ENCODE measurements at regions not wholly inside any gene's neighbourhood (a gene's known extent, or its start where the extent isn't known, plus 50 kb on each side); places are given as distances from the start of the nearest gene placed in this dataset.
"Not testable (repeated sequence)": the region's sequence is repeated elsewhere in the genome, so short reads cannot be mapped to it uniquely, and the experiment has no call there.

DNA sequence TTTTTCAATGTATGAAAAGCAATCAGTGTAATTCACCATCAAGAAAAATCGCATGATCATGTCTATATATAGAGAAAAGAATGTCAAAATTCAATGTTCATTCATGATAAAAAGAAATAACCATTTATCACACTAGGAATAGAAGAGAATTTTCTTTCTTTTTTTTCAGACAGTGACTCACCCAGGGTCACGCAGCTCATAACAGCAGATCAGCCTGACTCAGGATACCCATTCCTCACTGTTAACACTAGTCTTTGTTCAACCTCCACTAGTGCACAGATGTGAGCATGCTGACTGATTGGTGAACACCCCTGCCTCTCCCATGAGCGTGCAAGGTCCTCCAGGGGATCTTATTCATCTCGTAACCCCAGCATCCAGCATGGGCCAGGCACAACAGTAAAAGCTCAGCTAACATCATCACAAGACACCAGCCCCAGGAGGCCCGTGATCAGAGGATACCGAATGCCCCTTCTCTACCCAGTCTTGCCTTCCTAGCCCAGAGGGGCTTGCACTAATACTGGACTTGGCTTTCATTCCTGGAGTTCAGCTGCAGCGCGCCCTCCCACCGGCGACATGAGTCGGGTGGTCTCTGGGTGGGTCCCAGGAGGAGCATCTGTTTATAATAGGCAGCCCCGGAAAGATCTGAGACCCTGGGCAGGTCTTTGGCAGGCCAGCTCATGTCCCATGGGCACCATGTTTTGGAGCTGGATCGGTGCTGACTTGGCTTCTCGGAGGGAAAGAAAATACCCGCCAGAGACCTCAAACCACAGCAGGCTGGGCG is 539.5 kb upstream of the SLC10A2 start:
- H3K36me3 Mint-ChIP-seq, result no peaks in the 10 kb centered on the region
- no peak overlapping the region for H3K4me3 Mint-ChIP-seq
- H3K27me3 Mint-ChIP-seq, result no peaks in the 10 kb centered on the region
- no peak overlapping the region for H3K4me3 ChIP-seq (ENCODE audit: control insufficient read depth in 1 of 2, extremely low read depth in 1 of 2, low read length in 1 of 2)
- H3K36me3 ChIP-seq (ENCODE audit: control insufficient read depth in 2 of 2, extremely low read depth in 1 of 2, insufficient read depth in 1 of 2, low read length in 1 of 2), result no peaks in the 10 kb centered on the region
- H3K27me3 ChIP-seq (replicated peaks in 1 of 2; ENCODE audit: control insufficient read depth in 2 of 2, extremely low read depth in 1 of 2, insufficient read depth in 2 of 2, low read length in 1 of 2), result no peaks in the 10 kb centered on the region
- H3K9me3 ChIP-seq, result no peaks in the 10 kb centered on the region
- WGBS (ENCODE audit: insufficient coverage), result 87% methylated on average over 10 of the region's 16 CpGs
- ATAC-seq (replicated peaks in 1 of 4), result no peak
- H3K27ac ChIP-seq (ENCODE audit: low read length), result no peak overlapping the region
- DNase-seq, result no peak
- CTCF ChIA-PET, result no interaction called here
- H3K9me3 Mint-ChIP-seq, result peaks cover 0 to 9% (median 8%) of the 10 kb centered on the region in 3 donors
- POLR2A ChIA-PET, result no interaction called here
- no peak overlapping the region for H3K27ac Mint-ChIP-seq
- H3K4me1 ChIP-seq (ENCODE audit: control insufficient read depth in 1 of 2, extremely low read depth in 1 of 2, insufficient read depth in 2 of 2, low read length in 2 of 2), result no peaks in the 10 kb centered on the region
- H3K4me1 Mint-ChIP-seq, result no peaks in the 10 kb centered on the region

GRCh38 chr13:103599870-103600269 is 533.7 kb upstream of the SLC10A2 start:
- H3K27ac Mint-ChIP-seq; H3K27me3 Mint-ChIP-seq; DNase-seq; POLR2A ChIA-PET; H3K36me3 ChIP-seq (ENCODE audit: control insufficient read depth in 2 of 2, extremely low read depth in 1 of 2, insufficient read depth in 1 of 2, low read length in 1 of 2); CTCF ChIA-PET; H3K4me3 ChIP-seq (ENCODE audit: control insufficient read depth in 1 of 2, extremely low read depth in 1 of 2, low read length in 1 of 2); H3K27me3 ChIP-seq (replicated peaks in 1 of 2; ENCODE audit: control insufficient read depth in 2 of 2, extremely low read depth in 1 of 2, insufficient read depth in 2 of 2, low read length in 1 of 2); H3K4me3 Mint-ChIP-seq; H3K4me1 Mint-ChIP-seq; H3K36me3 Mint-ChIP-seq; ATAC-seq (replicated peaks in 1 of 4); H3K9me3 ChIP-seq; H3K4me1 ChIP-seq (ENCODE audit: control insufficient read depth in 1 of 2, extremely low read depth in 1 of 2, insufficient read depth in 2 of 2, low read length in 2 of 2); H3K27ac ChIP-seq (ENCODE audit: low read length): not testable (repeated sequence)
- H3K9me3 Mint-ChIP-seq, result peaks cover 3 to 12% (median 4%) of the 10 kb centered on the region in 3 donors
- WGBS (ENCODE audit: insufficient coverage), result 90% methylated on average over 22 of the region's 26 CpGs

- Mint-ChIP-seq H3K4me3 (no peak overlapping the region), H3K9me3 (peaks cover 3 to 12% (median 4%) of the 10 kb centered on the region in 3 donors), H3K4me1 (no peaks in the 10 kb centered on the region), H3K27me3 (no peaks in the 10 kb centered on the region), H3K27ac (no peak overlapping the region), H3K36me3 (no peaks in the 10 kb centered on the region)
- Histone ChIP-seq H3K9me3 (no peaks in the 10 kb centered on the region), H3K36me3 (ENCODE audit: control insufficient read depth in 2 of 2, extremely low read depth in 1 of 2, insufficient read depth in 1 of 2, low read length in 1 of 2) (no peaks in the 10 kb centered on the region), H3K27me3 (replicated peaks in 1 of 2; ENCODE audit: control insufficient read depth in 2 of 2, extremely low read depth in 1 of 2, insufficient read depth in 2 of 2, low read length in 1 of 2) (no peaks in the 10 kb centered on the region), H3K4me3 (ENCODE audit: control insufficient read depth in 1 of 2, extremely low read depth in 1 of 2, low read length in 1 of 2) (no peak overlapping the region), H3K27ac (ENCODE audit: low read length) (no peak overlapping the region), H3K4me1 (ENCODE audit: control insufficient read depth in 1 of 2, extremely low read depth in 1 of 2, insufficient read depth in 2 of 2, low read length in 2 of 2) (no peaks in the 10 kb centered on the region)
- ChIA-PET POLR2A (interaction anchor here in 1 of 2 donors (0.7 kb wide), 1 partner anchor 22 kb away, joined by 3 read pairs; no protein-coding TSS in a partner anchor), CTCF (no interaction called here)
- DNase-seq, result no peak
- ATAC-seq (replicated peaks in 1 of 4), result no peak
Measured at GRCh38 chr13:103598671-103599070, 532.5 kb upstream of the SLC10A2 start.

DNA sequence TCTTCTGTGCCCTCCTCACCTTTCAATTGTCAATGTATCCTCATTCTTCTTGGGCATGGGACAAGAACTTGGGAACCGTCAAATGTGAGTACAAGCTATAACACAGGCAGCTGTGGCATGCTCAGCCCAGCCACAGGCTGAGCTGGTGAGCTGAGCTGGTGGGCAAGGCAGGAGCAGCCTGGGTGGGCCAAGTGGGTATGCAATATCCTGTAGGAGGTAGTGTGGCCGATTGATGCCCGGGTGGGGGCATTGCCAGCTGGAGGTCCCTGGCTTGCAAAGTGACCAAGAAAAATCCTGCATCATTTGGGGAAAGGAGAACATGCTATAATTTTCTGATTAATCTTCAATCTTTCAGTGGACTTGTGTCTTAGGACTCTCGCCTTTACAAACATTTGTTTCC is 507.2 kb upstream of the SLC10A2 start:
- no peaks in the 10 kb centered on the region for H3K4me1 ChIP-seq (ENCODE audit: control insufficient read depth in 1 of 2, extremely low read depth in 1 of 2, insufficient read depth in 2 of 2, low read length in 2 of 2)
- Mint-ChIP-seq H3K27me3 (no peaks in the 10 kb centered on the region), H3K4me1 (no peaks in the 10 kb centered on the region), H3K27ac (no peak overlapping the region), H3K9me3 (peaks cover 6 to 21% (median 9%) of the 10 kb centered on the region in 3 donors), H3K4me3 (no peak overlapping the region), H3K36me3 (no peaks in the 10 kb centered on the region)
- H3K27ac ChIP-seq (ENCODE audit: low read length), result no peak overlapping the region
- no peaks in the 10 kb centered on the region for H3K27me3 ChIP-seq (replicated peaks in 1 of 2; ENCODE audit: control insufficient read depth in 2 of 2, extremely low read depth in 1 of 2, insufficient read depth in 2 of 2, low read length in 1 of 2)
- no peaks in the 10 kb centered on the region for H3K36me3 ChIP-seq (ENCODE audit: control insufficient read depth in 2 of 2, extremely low read depth in 1 of 2, insufficient read depth in 1 of 2, low read length in 1 of 2)
- WGBS (ENCODE audit: insufficient coverage), result 93% methylated on average over 3 of the region's 4 CpGs
- ChIA-PET POLR2A (no interaction called here), CTCF (no interaction called here)
- no peaks in the 10 kb centered on the region for H3K9me3 ChIP-seq
- no peak overlapping the region for H3K4me3 ChIP-seq (ENCODE audit: control insufficient read depth in 1 of 2, extremely low read depth in 1 of 2, low read length in 1 of 2)
- ATAC-seq (replicated peaks in 1 of 4) (no peak), DNase-seq (no peak)

- H3K27ac ChIP-seq (ENCODE audit: low read length), result no peak overlapping the region
- no peaks in the 10 kb centered on the region for H3K27me3 ChIP-seq (replicated peaks in 1 of 2; ENCODE audit: control insufficient read depth in 2 of 2, extremely low read depth in 1 of 2, insufficient read depth in 2 of 2, low read length in 1 of 2)
- Mint-ChIP-seq H3K27me3 (no peaks in the 10 kb centered on the region), H3K4me3 (no peak overlapping the region), H3K27ac (no peak overlapping the region), H3K9me3 (peaks cover 4 to 11% (median 8%) of the 10 kb centered on the region in 3 donors), H3K36me3 (no peaks in the 10 kb centered on the region), H3K4me1 (no peaks in the 10 kb centered on the region)
- H3K9me3 ChIP-seq, result no peaks in the 10 kb centered on the region
- ATAC-seq (replicated peaks in 1 of 4) (no peak), DNase-seq (no peak)
- CTCF ChIA-PET, result no interaction called here
- no peak overlapping the region for H3K4me3 ChIP-seq (ENCODE audit: control insufficient read depth in 1 of 2, extremely low read depth in 1 of 2, low read length in 1 of 2)
- POLR2A ChIA-PET, result no interaction called here
- no peaks in the 10 kb centered on the region for H3K4me1 ChIP-seq (ENCODE audit: control insufficient read depth in 1 of 2, extremely low read depth in 1 of 2, insufficient read depth in 2 of 2, low read length in 2 of 2)
- WGBS (ENCODE audit: insufficient coverage), result no CpG with 5 or more reads among the region's 5 CpGs
- no peaks in the 10 kb centered on the region for H3K36me3 ChIP-seq (ENCODE audit: control insufficient read depth in 2 of 2, extremely low read depth in 1 of 2, insufficient read depth in 1 of 2, low read length in 1 of 2)
Measured at GRCh38 chr13:103568314-103568713, 502.1 kb upstream of the SLC10A2 start.

GRCh38 chr13:103557878-103558277 is 491.7 kb upstream of the SLC10A2 start:
- H3K9me3 Mint-ChIP-seq, result peaks cover 11 to 18% (median 14%) of the 10 kb centered on the region in 3 donors
- no peaks in the 10 kb centered on the region for H3K36me3 Mint-ChIP-seq
- H3K27me3 Mint-ChIP-seq, result no peaks in the 10 kb centered on the region
- no peaks in the 10 kb centered on the region for H3K9me3 ChIP-seq
- ATAC-seq (replicated peaks in 1 of 4), result no peak
- POLR2A ChIA-PET, result no interaction called here
- H3K27ac Mint-ChIP-seq, result no peak overlapping the region
- H3K4me3 ChIP-seq (ENCODE audit: control insufficient read depth in 1 of 2, extremely low read depth in 1 of 2, low read length in 1 of 2), result no peak overlapping the region
- no peaks in the 10 kb centered on the region for H3K4me1 Mint-ChIP-seq
- H3K4me3 Mint-ChIP-seq, result no peak overlapping the region
- H3K36me3 ChIP-seq (ENCODE audit: control insufficient read depth in 2 of 2, extremely low read depth in 1 of 2, insufficient read depth in 1 of 2, low read length in 1 of 2), result no peaks in the 10 kb centered on the region
- CTCF ChIA-PET, result no interaction called here
- no peak for DNase-seq
- WGBS (ENCODE audit: insufficient coverage), result no CpG with 5 or more reads among the region's 2 CpGs
- H3K4me1 ChIP-seq (ENCODE audit: control insufficient read depth in 1 of 2, extremely low read depth in 1 of 2, insufficient read depth in 2 of 2, low read length in 2 of 2), result no peaks in the 10 kb centered on the region
- H3K27me3 ChIP-seq (replicated peaks in 1 of 2; ENCODE audit: control insufficient read depth in 2 of 2, extremely low read depth in 1 of 2, insufficient read depth in 2 of 2, low read length in 1 of 2), result no peaks in the 10 kb centered on the region
- no peak overlapping the region for H3K27ac ChIP-seq (ENCODE audit: low read length)

DNA sequence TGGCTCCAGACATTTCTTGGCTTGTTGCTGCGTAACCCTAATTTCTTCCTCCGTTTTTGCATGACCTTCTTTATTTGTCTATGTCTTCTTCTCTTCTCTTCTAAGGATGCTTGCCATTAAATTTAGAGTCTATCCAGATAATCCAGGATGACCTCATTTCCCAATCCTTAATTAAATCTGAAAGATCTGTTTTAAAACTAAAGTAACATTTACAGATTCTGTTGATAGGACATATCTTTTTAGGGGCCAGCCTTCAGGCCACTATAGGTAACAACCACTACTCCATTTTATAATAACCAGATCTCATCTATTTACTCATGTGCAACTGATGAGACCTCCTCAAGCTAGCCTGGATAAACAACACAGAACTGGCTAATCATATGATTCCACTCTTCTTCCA is 490.5 kb upstream of the SLC10A2 start:
- ChIA-PET POLR2A (no interaction called here), CTCF (no interaction called here)
- Histone ChIP-seq H3K4me3 (ENCODE audit: control insufficient read depth in 1 of 2, extremely low read depth in 1 of 2, low read length in 1 of 2) (no peak overlapping the region), H3K4me1 (ENCODE audit: control insufficient read depth in 1 of 2, extremely low read depth in 1 of 2, insufficient read depth in 2 of 2, low read length in 2 of 2) (no peaks in the 10 kb centered on the region), H3K27ac (ENCODE audit: low read length) (no peak overlapping the region), H3K9me3 (no peaks in the 10 kb centered on the region), H3K27me3 (replicated peaks in 1 of 2; ENCODE audit: control insufficient read depth in 2 of 2, extremely low read depth in 1 of 2, insufficient read depth in 2 of 2, low read length in 1 of 2) (no peaks in the 10 kb centered on the region), H3K36me3 (ENCODE audit: control insufficient read depth in 2 of 2, extremely low read depth in 1 of 2, insufficient read depth in 1 of 2, low read length in 1 of 2) (no peaks in the 10 kb centered on the region)
- H3K4me3 Mint-ChIP-seq, result no peak overlapping the region
- no peaks in the 10 kb centered on the region for H3K36me3 Mint-ChIP-seq
- ATAC-seq (replicated peaks in 1 of 4) (no peak), DNase-seq (no peak)
- no peaks in the 10 kb centered on the region for H3K4me1 Mint-ChIP-seq
- H3K27ac Mint-ChIP-seq, result no peak overlapping the region
- no CpG with 5 or more reads among the region's 2 CpGs for WGBS (ENCODE audit: insufficient coverage)
- H3K27me3 Mint-ChIP-seq, result no peaks in the 10 kb centered on the region
- H3K9me3 Mint-ChIP-seq, result peaks cover 8 to 17% (median 16%) of the 10 kb centered on the region in 3 donors
